LNCaP clone FGC (cell line): ENCODE measurements at regions not wholly inside any gene's neighbourhood (a gene's known extent, or its start where the extent isn't known, plus 50 kb on each side); places are given as distances from the start of the nearest gene placed in this dataset.

ENCODE experiments used
- DNase-seq: peaks from one replicate; pipeline ENCODE4 v3.0.0-alpha.2; 2011; ENCODE audit warnings: low read depth
- H3K4me3 ChIP-seq: 2 replicates; pipeline ENCODE4 v1.5.1; 2011; ENCODE audit warnings: mild to moderate bottlenecking, low read depth, low read length, control low read depth
- TF ChIP-seq, protein P1 (sequence below): IDR thresholded peaks from 2 replicates; pipeline ENCODE4 v1.5.1; 2012; ENCODE audit warnings: mild to moderate bottlenecking; ENCODE audit not compliant: control insufficient read depth, insufficient read depth; ENCODE audit errors: extremely low read depth

DNA sequence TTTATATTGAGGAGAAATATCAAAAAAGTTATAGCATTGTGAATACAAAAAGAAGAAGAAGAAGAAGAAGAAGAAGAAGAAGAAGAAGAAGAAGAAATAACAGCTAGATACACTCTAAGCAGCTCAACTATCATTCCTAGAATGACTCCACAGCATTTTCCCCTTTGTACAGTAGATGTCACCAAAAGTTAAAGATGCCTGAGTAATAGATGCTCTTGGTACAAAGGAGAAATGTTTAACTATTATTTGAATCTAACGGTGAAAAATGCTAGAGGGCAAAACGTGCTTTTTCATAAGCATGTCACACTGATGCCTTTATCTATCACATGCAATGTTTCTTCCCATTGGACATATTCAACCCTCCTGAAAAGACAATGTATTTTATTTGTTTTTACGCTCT lies 178.4 kb upstream of the GPRIN3 start:
- no peak for DNase-seq
- no peak overlapping the region for H3K4me3 ChIP-seq

DNA sequence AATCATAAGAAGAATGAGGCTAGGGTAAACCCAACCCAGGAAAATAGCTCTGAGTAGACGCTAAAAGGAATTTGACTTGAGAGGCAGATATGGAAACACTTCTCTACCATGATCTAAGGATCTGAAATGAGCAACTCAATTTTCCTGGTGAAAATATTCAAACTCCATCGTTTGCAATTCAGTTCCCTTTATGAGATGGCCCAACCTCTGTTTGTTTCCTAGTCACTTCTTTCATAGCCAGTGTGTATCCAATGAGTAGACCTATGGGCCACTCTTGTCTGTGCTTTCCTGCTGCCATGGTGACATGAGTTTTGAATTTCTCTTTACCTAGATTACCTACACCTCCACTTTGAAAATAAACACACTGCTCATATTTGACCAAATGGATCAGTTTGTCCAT lies 176.2 kb upstream of the GPRIN3 start:
- TF ChIP-seq, protein P1, sequence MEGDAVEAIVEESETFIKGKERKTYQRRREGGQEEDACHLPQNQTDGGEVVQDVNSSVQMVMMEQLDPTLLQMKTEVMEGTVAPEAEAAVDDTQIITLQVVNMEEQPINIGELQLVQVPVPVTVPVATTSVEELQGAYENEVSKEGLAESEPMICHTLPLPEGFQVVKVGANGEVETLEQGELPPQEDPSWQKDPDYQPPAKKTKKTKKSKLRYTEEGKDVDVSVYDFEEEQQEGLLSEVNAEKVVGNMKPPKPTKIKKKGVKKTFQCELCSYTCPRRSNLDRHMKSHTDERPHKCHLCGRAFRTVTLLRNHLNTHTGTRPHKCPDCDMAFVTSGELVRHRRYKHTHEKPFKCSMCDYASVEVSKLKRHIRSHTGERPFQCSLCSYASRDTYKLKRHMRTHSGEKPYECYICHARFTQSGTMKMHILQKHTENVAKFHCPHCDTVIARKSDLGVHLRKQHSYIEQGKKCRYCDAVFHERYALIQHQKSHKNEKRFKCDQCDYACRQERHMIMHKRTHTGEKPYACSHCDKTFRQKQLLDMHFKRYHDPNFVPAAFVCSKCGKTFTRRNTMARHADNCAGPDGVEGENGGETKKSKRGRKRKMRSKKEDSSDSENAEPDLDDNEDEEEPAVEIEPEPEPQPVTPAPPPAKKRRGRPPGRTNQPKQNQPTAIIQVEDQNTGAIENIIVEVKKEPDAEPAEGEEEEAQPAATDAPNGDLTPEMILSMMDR: no peak
- H3K4me3 ChIP-seq: no peak overlapping the region
- no peak for DNase-seq

More for the DNA sequence above, 178.4 kb upstream of the GPRIN3 start:
- TF ChIP-seq, protein P1: peak; percentile 69

DNA sequence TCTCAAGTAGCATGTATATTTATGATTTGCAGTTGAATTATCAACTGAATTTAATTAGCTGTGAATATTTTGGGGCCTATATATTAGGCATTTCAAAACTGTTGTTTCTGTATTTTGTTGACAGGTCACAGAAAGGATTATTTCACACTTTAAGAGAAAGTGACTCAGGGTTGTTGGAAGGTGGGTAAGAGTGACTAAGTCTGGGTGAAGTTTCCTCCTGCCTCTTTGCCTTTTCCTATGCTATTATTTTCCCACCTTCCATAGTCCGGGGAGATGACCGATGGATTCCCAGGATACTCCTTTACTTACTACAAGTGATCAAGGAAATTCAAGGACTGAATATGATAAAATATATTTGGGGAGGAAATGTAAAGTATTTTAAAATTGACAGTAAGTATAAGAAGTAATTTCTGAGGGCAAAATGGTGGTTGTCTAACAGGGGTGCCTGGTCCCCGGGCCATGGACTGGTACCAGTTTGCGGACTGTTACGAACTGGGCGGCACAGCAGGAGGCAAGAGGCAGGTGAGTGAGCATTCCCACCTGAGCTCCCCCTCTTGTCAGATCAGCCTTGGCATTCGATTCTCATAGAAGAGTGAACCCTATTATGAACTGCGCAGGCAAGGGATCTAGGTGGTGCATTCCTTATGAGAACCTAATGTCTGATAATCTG lies 175.5 kb upstream of the GPRIN3 start:
- DNase-seq: no peak
- no peak overlapping the region for H3K4me3 ChIP-seq
- TF ChIP-seq, protein P1: no peak

DNA sequence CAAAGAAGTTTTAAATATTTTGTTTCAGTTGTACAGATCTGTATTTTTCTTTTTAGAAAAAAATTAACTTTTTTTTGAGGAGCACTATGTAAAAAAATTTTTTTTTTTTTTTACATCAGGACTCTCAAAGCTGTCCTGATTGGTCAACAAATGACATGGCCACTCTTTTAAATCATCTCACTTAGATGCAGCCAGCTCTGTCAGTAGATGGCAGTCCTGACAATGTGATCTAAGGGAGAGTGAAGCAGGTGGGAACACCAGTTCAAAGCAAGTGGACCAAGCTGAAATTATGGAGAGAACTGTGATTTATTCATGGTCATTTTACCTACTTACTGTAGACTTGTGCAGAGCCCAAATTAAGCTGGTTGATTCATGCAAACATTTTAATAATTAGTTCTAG lies 174.7 kb upstream of the GPRIN3 start:
- peak; percentile 38 for DNase-seq

DNA sequence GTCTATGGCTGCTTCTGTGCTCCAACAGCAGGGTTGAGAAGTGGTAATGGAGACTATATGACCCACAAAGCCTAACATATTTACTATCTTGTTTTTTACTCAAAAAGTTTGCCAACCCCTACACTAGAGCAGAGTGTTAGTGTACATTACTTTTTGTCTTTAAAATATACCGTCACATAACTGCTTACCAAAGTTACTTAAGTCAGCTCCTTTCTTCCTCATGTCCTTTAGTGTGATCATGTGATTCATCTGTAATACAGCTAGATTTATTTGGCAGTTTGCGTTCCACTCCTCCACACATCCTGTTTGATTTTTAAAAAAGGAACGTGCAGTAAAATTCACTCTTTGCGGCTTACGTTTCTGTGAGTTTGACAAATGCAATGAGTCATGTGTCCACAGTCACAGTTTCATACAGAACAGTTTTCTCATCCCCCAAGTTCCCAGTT lies 162.4 kb upstream of the GPRIN3 start:
- DNase-seq: no peak
- H3K4me3 ChIP-seq: no peak overlapping the region
- TF ChIP-seq, protein P1: no peak

More for the DNA sequence above, 174.7 kb upstream of the GPRIN3 start:
- no peak overlapping the region for H3K4me3 ChIP-seq
- TF ChIP-seq, protein P1: peak; percentile 81

DNA sequence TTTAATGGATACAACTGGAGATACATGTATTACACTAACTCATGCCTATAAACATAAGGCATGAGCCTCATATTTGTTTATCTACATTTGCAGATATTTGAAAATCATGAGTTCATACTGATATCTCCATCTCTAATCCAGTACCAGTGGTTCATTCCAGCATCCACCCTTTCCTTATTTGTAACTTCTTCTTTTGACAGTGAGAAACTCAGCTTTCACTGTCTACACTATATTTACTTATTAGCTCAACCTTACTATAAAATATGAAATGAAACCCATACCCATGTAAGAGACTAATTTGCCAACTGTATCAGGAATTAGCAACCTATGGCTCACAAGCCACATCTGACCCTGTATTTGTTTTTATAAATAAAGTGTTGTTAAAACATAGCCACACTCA lies 161.9 kb upstream of the GPRIN3 start:
- H3K4me3 ChIP-seq: no peak overlapping the region
- DNase-seq: no peak
- TF ChIP-seq, protein P1: no peak

DNA sequence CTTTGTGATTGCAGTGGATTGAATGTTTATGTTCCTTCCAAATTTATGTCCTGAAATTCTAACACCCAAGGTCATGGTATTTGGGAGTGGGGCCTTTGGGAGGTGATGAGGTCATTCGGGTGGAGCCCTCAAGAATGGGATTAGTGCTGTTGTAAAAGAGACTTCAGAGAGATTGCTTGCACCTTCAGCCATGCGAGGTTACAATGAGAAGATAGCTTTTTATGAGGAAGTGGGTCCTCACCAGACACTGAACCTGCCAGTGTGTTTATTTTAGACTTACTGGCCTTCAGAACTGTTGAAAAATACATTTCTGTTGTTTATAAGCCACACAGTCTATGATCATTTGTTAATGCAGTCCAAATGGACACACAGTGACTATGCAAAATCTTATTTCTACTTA lies 161.0 kb upstream of the GPRIN3 start:
- TF ChIP-seq, protein P1: no peak
- DNase-seq: no peak
- H3K4me3 ChIP-seq: no peak overlapping the region
